Upper lobe of right lung (tissue), 1 donor: ENCODE measurements at regions not wholly inside any gene's neighbourhood (a gene's known extent, or its start where the extent isn't known, plus 50 kb on each side); places are given as distances from the start of the nearest gene placed in this dataset.
A peak's percentile ranks its signal among the peaks of the same experiment; 100 is the strongest.

ENCODE experiments used
- ATAC-seq: fragments of 200-7000 bp; cut with Tn5 transposase; one replicate; pipeline ENCODE4 v1.9.1; 2020; ENCODE audit warnings: mild to moderate bottlenecking, moderate library complexity
- DNase-seq: peaks from one replicate; pipeline ENCODE4 v3.0.0-alpha.2; 2020
- H3K27ac ChIP-seq: fragments of 200-600 bp; one replicate; pipeline ENCODE4 v1.8.0; 2022
- H3K27me3 ChIP-seq: fragments of 200-600 bp; one replicate; pipeline ENCODE4 v1.8.0; 2022; ENCODE audit warnings: mild to moderate bottlenecking
- H3K36me3 ChIP-seq: fragments of 200-600 bp; one replicate; pipeline ENCODE4 v1.8.0; 2022
- H3K4me1 ChIP-seq: fragments of 200-600 bp; one replicate; pipeline ENCODE4 v1.8.0; 2022
- H3K4me3 ChIP-seq: fragments of 200-600 bp; one replicate; pipeline ENCODE4 v1.8.0; 2022; ENCODE audit warnings: mild to moderate bottlenecking
- H3K9me3 ChIP-seq: fragments of 200-600 bp; one replicate; pipeline ENCODE4 v1.8.0; 2022
- CTCF ChIP-seq: fragments of 200-600 bp; IDR thresholded peaks from one replicate; pipeline ENCODE4 v1.8.0; 2022; ENCODE audit warnings: antibody characterized with exemption
- intact Hi-C: fragments of 100-400 bp; cut with DNase I; formaldehyde crosslinking; loops from one replicate; pipeline ENCODE4 v1.11.0; 2022
- donor health status: DM: no; HTN: yes; CAD: no; lungs with severe emphysema.

DNA sequence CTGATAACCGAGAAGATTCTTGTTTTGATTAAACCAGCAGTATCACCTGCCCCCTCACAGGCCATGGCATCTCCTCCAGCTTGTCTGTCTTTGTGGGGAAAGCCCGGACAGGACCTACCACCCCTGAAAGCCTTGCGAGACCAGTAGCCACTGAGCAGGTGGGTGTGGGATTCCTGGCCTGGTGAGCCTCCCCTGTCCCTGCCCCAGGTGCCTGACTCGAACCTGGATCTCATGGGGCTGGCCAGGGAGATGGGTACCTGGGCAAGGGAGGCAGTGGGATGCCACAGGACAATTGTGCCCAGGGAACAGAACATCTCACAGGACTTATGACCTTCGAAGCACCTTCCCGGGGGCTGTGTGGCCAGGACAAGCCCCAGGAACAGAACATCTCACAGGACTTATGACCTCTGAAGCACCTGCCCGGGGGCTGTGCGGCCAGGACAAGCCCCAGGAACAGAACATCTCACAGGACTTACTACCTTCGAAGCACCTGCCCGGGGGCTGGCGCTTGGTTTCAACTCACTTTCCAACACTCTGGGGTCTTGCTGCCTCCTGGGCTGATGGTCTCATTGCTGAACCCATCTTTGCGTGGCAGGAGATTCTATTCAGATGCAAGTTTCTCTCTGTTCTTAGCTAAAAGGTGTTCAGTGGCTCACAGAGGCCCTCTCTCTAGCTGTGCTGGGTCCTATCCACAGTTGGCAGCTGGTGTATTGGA lies 854.5 kb downstream of the BRD1 start:
- DNase-seq = no peak
- H3K9me3 ChIP-seq = no peaks in the 10 kb centered on the region
- intact Hi-C loops = no loop called here
- H3K36me3 ChIP-seq = no peaks in the 10 kb centered on the region
- H3K4me3 ChIP-seq = no peak overlapping the region
- no peaks in the 10 kb centered on the region for H3K27me3 ChIP-seq
- no peaks in the 10 kb centered on the region for H3K4me1 ChIP-seq
- TF ChIP-seq CTCF = no peak
- ATAC-seq = no peak
- H3K27ac ChIP-seq = no peak overlapping the region

GRCh38 chr22:48968201-48968959 lies 859.3 kb downstream of the BRD1 start:
- Histone ChIP-seq H3K4me1 (no peaks in the 10 kb centered on the region), H3K9me3 (no peaks in the 10 kb centered on the region), H3K27ac (no peak overlapping the region), H3K4me3 (no peak overlapping the region), H3K27me3 (no peaks in the 10 kb centered on the region), H3K36me3 (no peaks in the 10 kb centered on the region)
- DNase-seq (peak; percentile 56), ATAC-seq (peak; percentile 67)
- peak; percentile 32 for TF ChIP-seq CTCF
- intact Hi-C loops = no loop called here

DNA sequence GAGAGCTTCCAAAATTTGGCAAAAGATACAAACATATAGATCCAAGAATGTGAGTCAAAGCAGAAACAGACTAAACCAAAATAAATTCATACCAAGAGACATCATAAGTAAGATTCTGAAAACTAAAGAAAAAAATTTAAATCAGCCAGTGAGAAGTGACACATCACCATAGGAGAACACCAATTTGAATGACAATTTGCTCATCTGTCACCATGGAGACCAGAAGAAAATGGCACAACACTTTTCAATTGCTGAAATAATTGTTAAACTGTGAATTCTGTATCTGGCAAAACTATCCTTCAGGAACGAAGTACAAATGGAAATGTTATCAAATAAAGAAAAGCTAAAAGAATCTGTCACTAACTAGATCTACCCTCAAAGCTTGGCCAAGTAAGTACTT lies 864.3 kb downstream of the BRD1 start:
- Histone ChIP-seq H3K36me3 (no peaks in the 10 kb centered on the region), H3K9me3 (no peaks in the 10 kb centered on the region), H3K4me1 (no peaks in the 10 kb centered on the region), H3K27me3 (peaks cover 18% of the 10 kb centered on the region), H3K27ac (no peak overlapping the region), H3K4me3 (no peak overlapping the region)
- no peak for ATAC-seq
- intact Hi-C loops = no loop called here
- no peak for TF ChIP-seq CTCF
- no peak for DNase-seq

- no peaks in the 10 kb centered on the region for H3K4me1 ChIP-seq
- intact Hi-C loops = no loop called here
- peaks cover 18% of the 10 kb centered on the region for H3K27me3 ChIP-seq
- ATAC-seq (no peak), DNase-seq (no peak)
- no peaks in the 10 kb centered on the region for H3K36me3 ChIP-seq
- no peaks in the 10 kb centered on the region for H3K9me3 ChIP-seq
- no peak overlapping the region for H3K4me3 ChIP-seq
- no peak for TF ChIP-seq CTCF
- no peak overlapping the region for H3K27ac ChIP-seq
These were observed 866.0 kb downstream of the BRD1 start for GRCh38 chr22:48961705-48962104.

DNA sequence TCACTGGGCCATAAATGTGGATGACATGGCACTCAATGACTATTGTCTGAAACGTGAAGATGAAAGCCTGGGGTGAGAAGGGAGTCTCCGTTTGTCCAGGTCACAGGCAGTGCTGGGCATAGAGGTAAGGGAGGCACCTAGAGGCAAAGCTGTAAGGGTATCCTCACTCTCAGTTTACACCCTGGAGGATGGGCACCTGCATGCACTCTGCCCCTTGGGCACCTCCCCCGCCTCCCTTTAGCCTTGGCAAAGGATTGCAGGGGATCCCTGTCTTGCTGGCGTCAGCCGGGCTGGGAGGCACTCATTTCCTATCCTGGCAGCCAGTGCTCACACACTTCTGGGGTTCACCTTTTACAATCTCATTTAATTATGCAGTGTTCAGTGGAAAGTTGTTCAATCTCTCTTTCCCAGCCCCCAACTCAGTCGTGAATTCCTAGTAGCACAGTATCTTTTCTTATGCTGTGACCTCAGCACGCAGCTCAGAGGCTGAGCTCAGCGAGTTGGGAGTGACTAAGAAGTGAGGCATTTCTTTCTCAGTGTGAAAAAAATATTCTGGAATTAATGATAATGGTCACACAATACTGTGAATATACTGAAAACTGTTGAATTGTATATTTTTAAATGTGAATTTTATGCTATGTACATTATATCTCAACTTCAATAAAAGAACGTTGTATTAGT lies 866.6 kb downstream of the BRD1 start:
- Histone ChIP-seq H3K27me3 (peaks cover 18% of the 10 kb centered on the region), H3K4me3 (no peak overlapping the region), H3K9me3 (no peaks in the 10 kb centered on the region), H3K4me1 (no peaks in the 10 kb centered on the region), H3K36me3 (no peaks in the 10 kb centered on the region), H3K27ac (no peak overlapping the region)
- no peak for TF ChIP-seq CTCF
- intact Hi-C loops = no loop called here
- DNase-seq (peak; percentile 42), ATAC-seq (no peak)
